ENCODE measurements at regions not wholly inside any gene's neighbourhood (a gene's known extent, or its start where the extent isn't known, plus 50 kb on each side); places are given as distances from the start of the nearest gene placed in this dataset.
"Not testable (repeated sequence)": the region's sequence is repeated elsewhere in the genome, so short reads cannot be mapped to it uniquely, and the experiment has no call there.

DNA sequence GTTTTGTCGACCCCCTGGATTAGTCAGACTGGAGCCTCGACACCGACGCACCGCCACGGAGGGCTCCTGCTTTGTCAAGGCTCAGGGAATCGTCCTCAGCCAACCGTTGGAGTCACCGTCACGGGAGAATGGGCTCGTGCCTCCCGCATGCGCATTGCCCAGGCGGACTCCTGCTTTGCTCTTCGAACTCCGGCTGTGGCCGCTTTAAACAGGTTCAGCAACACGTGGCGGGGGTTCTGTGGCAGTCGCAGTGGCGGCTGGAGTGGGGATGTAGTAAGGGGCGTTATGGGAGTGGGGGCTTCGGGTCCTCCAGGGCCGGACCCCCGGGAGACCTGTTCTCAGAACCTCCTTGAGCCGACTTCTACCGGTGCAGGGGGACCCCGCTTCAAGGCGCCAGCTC is 554.7 kb upstream of the ZNF337 start:
- not testable (repeated sequence) for H3K4me3 ChIP-seq (ENCODE audit: low read depth, low read length); DNase-seq (ENCODE audit: low read depth)

DNA sequence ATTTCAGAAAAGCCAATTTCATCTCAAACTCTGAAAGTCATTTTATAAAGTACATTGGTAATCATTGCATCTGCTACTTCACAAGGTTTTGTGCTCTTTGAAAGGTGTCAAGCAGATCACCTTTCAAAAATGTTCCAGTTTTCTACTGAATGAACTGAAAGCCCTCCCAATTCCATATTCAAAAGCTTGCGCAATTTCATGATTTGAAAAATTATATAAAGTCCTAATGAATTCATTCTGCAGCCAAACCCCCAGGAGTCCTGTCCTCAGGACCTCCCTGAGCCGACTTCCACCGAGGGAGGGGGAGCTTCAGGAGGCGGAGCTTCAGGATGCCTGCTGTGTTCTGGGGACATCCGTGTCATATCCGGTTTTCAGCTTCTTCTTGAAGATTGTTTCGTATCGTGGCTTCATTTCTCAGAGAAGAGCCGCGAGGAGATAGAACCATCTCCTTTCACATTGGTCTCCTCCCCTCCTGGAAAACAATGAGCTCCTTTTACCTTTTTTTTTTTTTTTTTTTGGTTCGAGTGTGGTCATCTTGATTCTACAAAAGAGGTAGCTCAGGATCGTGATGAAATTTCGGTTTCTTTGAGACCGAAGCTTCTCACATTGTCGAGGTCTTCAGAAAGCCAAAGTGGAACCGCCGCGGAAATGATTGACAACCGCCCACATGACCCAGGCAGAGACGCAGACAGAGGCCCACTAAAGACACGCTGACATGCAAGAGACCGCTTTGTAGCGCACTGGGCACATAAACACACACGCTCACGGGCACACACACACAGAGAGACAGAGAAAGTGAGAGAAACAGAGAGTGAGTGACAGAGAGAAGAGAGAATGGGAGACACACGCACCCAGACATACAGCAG is 553.8 kb upstream of the ZNF337 start:
- not testable (repeated sequence) for DNase-seq (ENCODE audit: low read depth); H3K4me3 ChIP-seq (ENCODE audit: low read depth, low read length)

DNA sequence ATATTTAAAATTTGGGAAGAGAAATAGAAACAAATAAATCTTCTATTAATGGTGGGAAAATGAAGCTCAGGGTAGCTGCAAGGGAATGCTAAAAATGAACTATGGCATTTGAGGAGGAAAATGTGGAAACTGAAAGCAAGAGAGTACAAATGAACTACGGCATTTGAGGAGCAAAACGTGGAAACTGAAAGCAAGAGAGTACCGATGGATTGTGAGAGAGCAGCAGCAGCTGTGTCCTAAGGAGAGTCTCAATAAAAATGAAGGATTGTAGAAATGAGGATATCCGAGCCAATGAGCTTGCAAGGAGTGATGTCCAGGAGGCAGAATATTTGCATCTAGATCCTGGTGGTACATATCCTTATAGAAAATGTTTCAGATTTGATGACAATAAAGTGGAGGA is 547.1 kb upstream of the ZNF337 start:
- TF ChIP-seq, protein P1, sequence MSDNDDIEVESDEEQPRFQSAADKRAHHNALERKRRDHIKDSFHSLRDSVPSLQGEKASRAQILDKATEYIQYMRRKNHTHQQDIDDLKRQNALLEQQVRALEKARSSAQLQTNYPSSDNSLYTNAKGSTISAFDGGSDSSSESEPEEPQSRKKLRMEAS (IDR thresholded peaks at IDR 0.05; ENCODE audit: low read depth, low read length) = no peak
- TF ChIP-seq MYC (IDR thresholded peaks at IDR 0.05; ENCODE audit: low read depth, low read length) (no peak), POLR2A (IDR thresholded peaks at IDR 0.05; ENCODE audit: extremely low read depth, insufficient read length) (no peak)
- TF ChIP-seq, protein P2, sequence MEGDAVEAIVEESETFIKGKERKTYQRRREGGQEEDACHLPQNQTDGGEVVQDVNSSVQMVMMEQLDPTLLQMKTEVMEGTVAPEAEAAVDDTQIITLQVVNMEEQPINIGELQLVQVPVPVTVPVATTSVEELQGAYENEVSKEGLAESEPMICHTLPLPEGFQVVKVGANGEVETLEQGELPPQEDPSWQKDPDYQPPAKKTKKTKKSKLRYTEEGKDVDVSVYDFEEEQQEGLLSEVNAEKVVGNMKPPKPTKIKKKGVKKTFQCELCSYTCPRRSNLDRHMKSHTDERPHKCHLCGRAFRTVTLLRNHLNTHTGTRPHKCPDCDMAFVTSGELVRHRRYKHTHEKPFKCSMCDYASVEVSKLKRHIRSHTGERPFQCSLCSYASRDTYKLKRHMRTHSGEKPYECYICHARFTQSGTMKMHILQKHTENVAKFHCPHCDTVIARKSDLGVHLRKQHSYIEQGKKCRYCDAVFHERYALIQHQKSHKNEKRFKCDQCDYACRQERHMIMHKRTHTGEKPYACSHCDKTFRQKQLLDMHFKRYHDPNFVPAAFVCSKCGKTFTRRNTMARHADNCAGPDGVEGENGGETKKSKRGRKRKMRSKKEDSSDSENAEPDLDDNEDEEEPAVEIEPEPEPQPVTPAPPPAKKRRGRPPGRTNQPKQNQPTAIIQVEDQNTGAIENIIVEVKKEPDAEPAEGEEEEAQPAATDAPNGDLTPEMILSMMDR (IDR thresholded peaks at IDR 0.05; ENCODE audit: low read depth, low read length) = no peak
- no peak for DNase-seq (ENCODE audit: low read depth)
- H3K4me3 ChIP-seq (ENCODE audit: low read depth, low read length) = no peak overlapping the region

DNA sequence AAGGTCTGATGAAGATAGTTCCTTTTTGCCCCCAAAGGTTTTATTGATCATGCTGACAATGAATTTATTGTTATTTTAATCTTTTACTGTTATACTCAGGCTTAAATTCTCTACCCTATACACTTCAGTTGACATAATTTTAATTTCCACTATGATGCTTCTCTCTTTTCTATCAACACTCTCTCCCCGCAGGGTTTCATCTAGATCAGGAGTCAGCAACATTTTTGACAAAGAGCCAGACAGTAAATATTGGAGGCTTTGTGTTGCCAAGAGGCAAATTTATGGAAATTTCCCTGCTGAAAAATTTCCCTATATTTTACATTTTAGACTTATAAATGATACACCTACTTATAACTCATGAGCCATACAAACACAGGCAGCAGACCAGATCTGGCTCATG is 524.0 kb upstream of the ZNF337 start:
- H3K4me3 ChIP-seq (ENCODE audit: low read depth, low read length); DNase-seq (ENCODE audit: low read depth): not testable (repeated sequence)

DNA sequence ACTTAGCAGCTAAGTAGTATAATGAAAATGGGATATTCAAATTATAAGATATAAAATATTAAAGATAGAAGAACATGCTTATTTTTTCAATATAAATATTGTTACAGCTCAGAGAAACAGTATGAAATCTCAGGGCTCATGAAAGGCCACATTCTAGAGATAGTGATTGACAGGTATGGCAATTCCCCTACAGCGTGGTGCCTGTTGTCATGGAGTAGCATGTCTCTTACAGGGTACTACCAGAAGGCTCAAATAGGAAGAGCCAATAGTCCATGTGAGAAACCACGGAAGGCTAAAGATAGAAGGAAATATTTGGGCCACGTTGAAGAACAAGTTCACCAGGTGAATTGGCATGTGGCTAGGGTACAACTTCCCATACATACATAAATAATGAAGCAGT is 522.9 kb upstream of the ZNF337 start:
- H3K4me3 ChIP-seq (ENCODE audit: low read depth, low read length); DNase-seq (ENCODE audit: low read depth): not testable (repeated sequence)

DNA sequence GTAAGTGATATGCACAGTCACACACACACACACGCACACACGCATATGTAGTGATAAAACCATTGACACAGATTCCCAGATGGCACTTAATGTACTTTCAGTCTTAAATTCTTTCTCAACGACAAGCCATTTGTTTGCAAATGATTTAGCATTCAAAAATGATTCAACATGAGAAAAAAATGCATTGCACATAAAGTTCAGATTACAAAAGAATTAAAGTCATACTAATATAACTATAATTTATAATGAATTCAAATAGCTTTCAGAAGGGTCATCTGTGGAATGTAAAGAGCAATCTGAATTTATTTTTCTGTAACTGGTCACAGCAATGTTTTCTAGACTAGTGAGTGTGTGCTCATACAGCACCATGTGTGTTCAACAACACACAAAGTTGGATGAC is 521.6 kb upstream of the ZNF337 start:
- no peak for DNase-seq (ENCODE audit: low read depth)

DNA sequence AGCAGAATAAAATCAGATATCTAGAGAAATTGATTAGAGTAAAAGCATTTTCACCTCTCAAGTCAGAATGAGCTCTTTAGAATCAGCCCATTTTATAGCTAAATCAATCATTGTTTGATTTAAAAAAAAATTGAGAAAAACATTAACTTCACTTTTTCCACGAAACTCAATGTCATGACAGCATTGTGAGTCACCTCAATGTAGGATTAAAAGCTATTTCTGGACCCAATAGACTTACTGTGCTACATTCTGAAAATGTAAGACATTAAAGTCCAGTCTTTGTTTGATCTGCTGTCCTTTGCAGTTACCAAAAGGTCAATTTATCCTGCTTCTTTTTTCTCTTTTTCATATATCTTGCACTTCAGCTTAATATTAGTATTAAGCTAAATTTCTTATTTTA is 519.4 kb upstream of the ZNF337 start:
- no peak overlapping the region for H3K4me3 ChIP-seq (ENCODE audit: low read depth, low read length)
- TF ChIP-seq, protein P1 (IDR thresholded peaks at IDR 0.05; ENCODE audit: low read depth, low read length) = no peak
- TF ChIP-seq, protein P2 (IDR thresholded peaks at IDR 0.05; ENCODE audit: low read depth, low read length) = no peak
- TF ChIP-seq MYC (IDR thresholded peaks at IDR 0.05; ENCODE audit: low read depth, low read length) (no peak), POLR2A (IDR thresholded peaks at IDR 0.05; ENCODE audit: extremely low read depth, insufficient read length) (no peak)

More for the DNA sequence above, 521.6 kb upstream of the ZNF337 start:
- H3K4me3 ChIP-seq (ENCODE audit: low read depth, low read length) = no peak overlapping the region
- TF ChIP-seq MYC (IDR thresholded peaks at IDR 0.05; ENCODE audit: low read depth, low read length) (no peak), POLR2A (IDR thresholded peaks at IDR 0.05; ENCODE audit: extremely low read depth, insufficient read length) (no peak)
- TF ChIP-seq, protein P2 (IDR thresholded peaks at IDR 0.05; ENCODE audit: low read depth, low read length) = no peak
- TF ChIP-seq, protein P1 (IDR thresholded peaks at IDR 0.05; ENCODE audit: low read depth, low read length) = no peak

DNA sequence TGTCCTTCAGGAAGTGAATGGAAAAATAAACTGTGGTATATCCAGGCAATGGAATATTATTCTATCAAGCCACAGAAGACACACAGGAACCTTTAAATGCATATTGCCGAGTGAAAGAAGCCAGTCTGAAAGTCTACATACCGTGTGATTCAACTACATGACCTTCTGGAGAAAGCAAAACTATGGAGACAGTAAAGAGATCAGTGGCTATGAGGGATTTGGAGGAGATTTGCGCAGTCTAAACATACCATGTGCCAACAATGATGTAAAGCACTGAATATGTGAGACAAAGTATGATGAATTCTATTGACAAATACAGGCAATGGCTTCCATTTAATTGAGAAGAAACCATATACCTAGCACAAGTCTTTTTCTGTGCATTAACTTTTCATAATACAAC is 518.3 kb upstream of the ZNF337 start:
- DNase-seq (ENCODE audit: low read depth) = no peak
- H3K4me3 ChIP-seq (ENCODE audit: low read depth, low read length) = no peak overlapping the region
- TF ChIP-seq, protein P2 (IDR thresholded peaks at IDR 0.05; ENCODE audit: low read depth, low read length) = no peak
- TF ChIP-seq, protein P1 (IDR thresholded peaks at IDR 0.05; ENCODE audit: low read depth, low read length) = no peak
- no peak for TF ChIP-seq MYC (IDR thresholded peaks at IDR 0.05; ENCODE audit: low read depth, low read length)
- no peak for TF ChIP-seq POLR2A (IDR thresholded peaks at IDR 0.05; ENCODE audit: extremely low read depth, insufficient read length)

More for the DNA sequence above, 519.4 kb upstream of the ZNF337 start:
- no peak for DNase-seq (ENCODE audit: low read depth)
